Body of pancreas (tissue), 4 donors: ENCODE measurements at regions not wholly inside any gene's neighbourhood (a gene's known extent, or its start where the extent isn't known, plus 50 kb on each side); places are given as distances from the start of the nearest gene placed in this dataset.

Experiments
- POLR2A ChIP-seq, 3 donors: fragments of 450-650 bp; IDR thresholded peaks; one replicate each; pipeline ENCODE4 v1.6.1; 2016; ENCODE audit warnings: antibody characterized with exemption in 3 of 3, mild to moderate bottlenecking in 2 of 3
- TF ChIP-seq, protein P1 (sequence below), 7 experiments: fragments of 450-650 bp in 4 of 7; fragments of 200-600 bp in 3 of 7; sonication (generic) in 3 of 7; IDR thresholded peaks; one replicate each; pipeline ENCODE4 v1.5.1; 2016 to 2019; ENCODE audit warnings: antibody characterized with exemption in 7 of 7

DNA sequence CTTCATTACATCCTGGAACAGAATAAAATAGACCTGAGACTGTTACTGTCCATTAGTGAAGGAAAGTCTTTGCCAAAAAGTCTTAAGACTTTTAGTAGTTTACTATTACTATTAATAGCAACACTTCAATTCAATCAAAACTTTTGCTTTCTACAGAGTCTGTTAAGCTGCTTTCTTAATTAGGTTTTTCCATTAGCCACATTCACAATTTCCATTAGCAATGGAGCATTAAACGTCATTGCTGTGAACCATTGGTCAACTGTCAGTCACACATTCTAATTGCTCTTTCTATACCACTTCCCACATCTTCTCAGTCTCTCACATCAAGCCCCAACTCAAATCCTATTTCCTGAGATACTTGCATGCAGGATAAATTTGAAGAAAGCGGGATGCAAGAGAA is 736.6 kb upstream of the SORCS1 start:
- TF ChIP-seq, protein P1, sequence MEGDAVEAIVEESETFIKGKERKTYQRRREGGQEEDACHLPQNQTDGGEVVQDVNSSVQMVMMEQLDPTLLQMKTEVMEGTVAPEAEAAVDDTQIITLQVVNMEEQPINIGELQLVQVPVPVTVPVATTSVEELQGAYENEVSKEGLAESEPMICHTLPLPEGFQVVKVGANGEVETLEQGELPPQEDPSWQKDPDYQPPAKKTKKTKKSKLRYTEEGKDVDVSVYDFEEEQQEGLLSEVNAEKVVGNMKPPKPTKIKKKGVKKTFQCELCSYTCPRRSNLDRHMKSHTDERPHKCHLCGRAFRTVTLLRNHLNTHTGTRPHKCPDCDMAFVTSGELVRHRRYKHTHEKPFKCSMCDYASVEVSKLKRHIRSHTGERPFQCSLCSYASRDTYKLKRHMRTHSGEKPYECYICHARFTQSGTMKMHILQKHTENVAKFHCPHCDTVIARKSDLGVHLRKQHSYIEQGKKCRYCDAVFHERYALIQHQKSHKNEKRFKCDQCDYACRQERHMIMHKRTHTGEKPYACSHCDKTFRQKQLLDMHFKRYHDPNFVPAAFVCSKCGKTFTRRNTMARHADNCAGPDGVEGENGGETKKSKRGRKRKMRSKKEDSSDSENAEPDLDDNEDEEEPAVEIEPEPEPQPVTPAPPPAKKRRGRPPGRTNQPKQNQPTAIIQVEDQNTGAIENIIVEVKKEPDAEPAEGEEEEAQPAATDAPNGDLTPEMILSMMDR (IDR thresholded peaks at IDR 0.05): no peak
- no peak for TF ChIP-seq POLR2A (IDR thresholded peaks at IDR 0.05)
